WTC11 (cell line): ENCODE measurements at regions not wholly inside any gene's neighbourhood (a gene's known extent, or its start where the extent isn't known, plus 50 kb on each side); places are given as distances from the start of the nearest gene placed in this dataset.
"Not testable (repeated sequence)": the region's sequence is repeated elsewhere in the genome, so short reads cannot be mapped to it uniquely, and the experiment has no call there.

ENCODE experiments used
- ATAC-seq: fragments of 200-7000 bp; cut with Tn5 transposase; 2 replicates; pipeline ENCODE4 v1.10.0; 2021; ENCODE audit warnings: mild to moderate bottlenecking, moderate library complexity
- CTCF ChIA-PET: fragments of 300-600 bp; sonication (Branson Sonifier 250); formaldehyde crosslinking; loops from one replicate; lab custom pipeline; 2021; ENCODE audit warnings: antibody characterized with exemption; lab: Charles Lee
- POLR2A ChIA-PET: fragments of 350-600 bp; sonication (Branson Sonifier 250); formaldehyde crosslinking; loops from one replicate; lab custom pipeline; 2021; ENCODE audit warnings: antibody characterized with exemption; lab: Charles Lee
- DNase-seq: peaks from one replicate; pipeline ENCODE4 v3.0.0; 2021; ENCODE audit warnings: low spot score
- H3K27ac Mint-ChIP-seq: 2 replicates; pipeline ENCODE4 v1.8.0; 2021; ENCODE audit warnings: mixed read lengths
- H3K27me3 Mint-ChIP-seq: 2 replicates; pipeline ENCODE4 v1.8.0; 2021; ENCODE audit warnings: low read depth, mild to moderate bottlenecking, moderate library complexity, mixed read lengths
- H3K36me3 Mint-ChIP-seq: 2 replicates; pipeline ENCODE4 v1.8.0; 2021; ENCODE audit warnings: mixed read lengths
- H3K4me1 Mint-ChIP-seq: 2 replicates; pipeline ENCODE4 v1.8.0; 2022; ENCODE audit warnings: mixed read lengths
- H3K4me3 Mint-ChIP-seq: 2 replicates; pipeline ENCODE4 v1.8.0; 2021; ENCODE audit warnings: mild to moderate bottlenecking, moderate library complexity, mixed read lengths
- H3K9me3 Mint-ChIP-seq: 2 replicates; pipeline ENCODE4 v1.8.0; 2021; ENCODE audit warnings: mixed read lengths
- ATF1 ChIP-seq: sonication (generic); formaldehyde crosslinking; IDR thresholded peaks from 2 replicates; pipeline ENCODE4 v1.8.1; 2023; ENCODE audit warnings: mild to moderate bottlenecking, moderate library complexity, missing genetic modification reagents
- ATF3 ChIP-seq: sonication (generic); formaldehyde crosslinking; conservative IDR thresholded peaks from 2 replicates; pipeline ENCODE4 v1.8.1; 2022; ENCODE audit warnings: mild to moderate bottlenecking, missing genetic modification reagents
- CDX4 ChIP-seq: fragments of 250-450 bp; sonication (Bioruptor Pico); IDR thresholded peaks from 2 replicates; pipeline ENCODE4 v1.9.0; 2021; ENCODE audit warnings: moderate library complexity, mild to moderate bottlenecking, inconsistent platforms, borderline replicate concordance
- ERG ChIP-seq: fragments of 250-450 bp; sonication (Bioruptor Pico); IDR thresholded peaks from 2 replicates; pipeline ENCODE4 v1.8.0; 2021; ENCODE audit warnings: mild to moderate bottlenecking
- ESRRA ChIP-seq: sonication (generic); formaldehyde crosslinking; IDR thresholded peaks from 2 replicates; pipeline ENCODE4 v1.8.1; 2022; ENCODE audit warnings: mild to moderate bottlenecking, missing genetic modification reagents, borderline replicate concordance
- FOXP1 ChIP-seq: sonication (generic); formaldehyde crosslinking; IDR thresholded peaks from 2 replicates; pipeline ENCODE4 v1.8.0; 2022; ENCODE audit warnings: missing genetic modification reagents, mild to moderate bottlenecking, moderate library complexity, borderline replicate concordance
- JAZF1 ChIP-seq: fragments of 250-450 bp; sonication (Bioruptor Pico); IDR thresholded peaks from 2 replicates; pipeline ENCODE4 v1.9.0; 2021; ENCODE audit warnings: moderate library complexity, mild to moderate bottlenecking, inconsistent platforms
- MAX ChIP-seq: sonication (generic); formaldehyde crosslinking; IDR thresholded peaks from 2 replicates; pipeline ENCODE4 v1.8.0; 2022; ENCODE audit warnings: mild to moderate bottlenecking, missing genetic modification reagents
- MXD4 ChIP-seq: fragments of 250-450 bp; sonication (Bioruptor Pico); IDR thresholded peaks from 2 replicates; pipeline ENCODE4 v1.8.0; 2021; ENCODE audit warnings: mild to moderate bottlenecking, moderate library complexity, borderline replicate concordance
- NFE2L1 ChIP-seq: sonication (generic); formaldehyde crosslinking; IDR thresholded peaks from 2 replicates; pipeline ENCODE4 v1.8.1; 2023; ENCODE audit warnings: missing genetic modification reagents
- NFYB ChIP-seq: sonication (generic); formaldehyde crosslinking; conservative IDR thresholded peaks from 2 replicates; pipeline ENCODE4 v1.8.0; 2022; ENCODE audit warnings: low read depth, missing genetic modification reagents
- NR1H2 ChIP-seq: sonication (generic); formaldehyde crosslinking; IDR thresholded peaks from 2 replicates; pipeline ENCODE4 v1.9.0; 2021; ENCODE audit warnings: mild to moderate bottlenecking, moderate library complexity, missing genetic modification reagents
- NR2C2 ChIP-seq: sonication (generic); formaldehyde crosslinking; IDR thresholded peaks from 2 replicates; pipeline ENCODE4 v1.8.0; 2022; ENCODE audit warnings: mild to moderate bottlenecking, missing genetic modification reagents
- PREB ChIP-seq: sonication (generic); formaldehyde crosslinking; IDR thresholded peaks from 2 replicates; pipeline ENCODE4 v1.8.1; 2022; ENCODE audit warnings: mild to moderate bottlenecking, missing genetic modification reagents, moderate library complexity, borderline replicate concordance
- SOX15 ChIP-seq: fragments of 250-450 bp; sonication (Bioruptor Pico); IDR thresholded peaks from 2 replicates; pipeline ENCODE4 v1.9.0; 2021; ENCODE audit warnings: mild to moderate bottlenecking
- TCF7 ChIP-seq: sonication (generic); formaldehyde crosslinking; IDR thresholded peaks from 2 replicates; pipeline ENCODE4 v1.8.0; 2022; ENCODE audit warnings: mild to moderate bottlenecking, low read depth, missing genetic modification reagents, moderate library complexity
- TEAD4 ChIP-seq: sonication (generic); formaldehyde crosslinking; IDR thresholded peaks from 2 replicates; pipeline ENCODE4 v1.8.0; 2022; ENCODE audit warnings: mild to moderate bottlenecking, missing genetic modification reagents
- ZMAT4 ChIP-seq: fragments of 250-450 bp; sonication (Bioruptor Pico); IDR thresholded peaks from 2 replicates; pipeline ENCODE4 v1.9.0; 2021; ENCODE audit warnings: mild to moderate bottlenecking
- ZNF121 ChIP-seq: sonication (generic); formaldehyde crosslinking; IDR thresholded peaks from 2 replicates; pipeline ENCODE4 v1.8.0; 2023; ENCODE audit warnings: missing genetic modification reagents
- ZNF219 ChIP-seq: sonication (generic); formaldehyde crosslinking; IDR thresholded peaks from 2 replicates; pipeline ENCODE4 v1.8.0; 2023; ENCODE audit warnings: missing genetic modification reagents, mild to moderate bottlenecking, borderline replicate concordance
- ZNF416 ChIP-seq: fragments of 250-450 bp; sonication (Bioruptor Pico); IDR thresholded peaks from 2 replicates; pipeline ENCODE4 v1.9.0; 2021; ENCODE audit warnings: mild to moderate bottlenecking, inconsistent platforms
- ZNF512 ChIP-seq: sonication (generic); formaldehyde crosslinking; IDR thresholded peaks from 2 replicates; pipeline ENCODE4 v1.8.1; 2022; ENCODE audit warnings: missing genetic modification reagents, borderline replicate concordance
- ZNF671 ChIP-seq: fragments of 250-450 bp; sonication (Bioruptor Pico); IDR thresholded peaks from 2 replicates; pipeline ENCODE4 v1.8.0; 2021; ENCODE audit warnings: mild to moderate bottlenecking

GRCh38 chr13:76297331-76297730, 588.9 kb downstream of the KCTD12 start (continued):
- TF ChIP-seq ZNF512 (CRISPR knock-in tag): no peak
- TF ChIP-seq ZNF416 (CRISPR knock-in tag): no peak
- TF ChIP-seq ZMAT4 (CRISPR knock-in tag): no peak
- TF ChIP-seq MXD4 (CRISPR knock-in tag): no peak
- TF ChIP-seq ZNF671 (CRISPR knock-in tag): no peak
- no peak for TF ChIP-seq JAZF1 (CRISPR knock-in tag)
- no peak for TF ChIP-seq NFYB (CRISPR knock-in tag)

- Mint-ChIP-seq H3K9me3 (peaks cover 26% of the 10 kb centered on the region), H3K27me3 (no peaks in the 10 kb centered on the region), H3K27ac (no peak overlapping the region), H3K4me1 (no peaks in the 10 kb centered on the region), H3K36me3 (peaks cover 9% of the 10 kb centered on the region), H3K4me3 (no peak overlapping the region)
- ATAC-seq: no peak
- no peak for DNase-seq
- no peak for TF ChIP-seq PREB (CRISPR knock-in tag)
- no peak for TF ChIP-seq ERG
- TF ChIP-seq NR1H2 (CRISPR knock-in tag): no peak
- TF ChIP-seq TCF7 (CRISPR knock-in tag): no peak
- no peak for TF ChIP-seq MAX (CRISPR knock-in tag)
- no peak for TF ChIP-seq ATF1
- no peak for TF ChIP-seq CDX4 (CRISPR knock-in tag)
- TF ChIP-seq FOXP1 (CRISPR knock-in tag): no peak
- TF ChIP-seq NR2C2: no peak
- TF ChIP-seq NFE2L1 (CRISPR knock-in tag): no peak
- no peak for TF ChIP-seq ESRRA
- no peak for TF ChIP-seq SOX15
- no peak for TF ChIP-seq TEAD4 (CRISPR knock-in tag)
- no peak for TF ChIP-seq ZNF219 (CRISPR knock-in tag)
- no peak for TF ChIP-seq ATF3 (CRISPR knock-in tag)
- no peak for TF ChIP-seq NFYB (CRISPR knock-in tag)
- no peak for TF ChIP-seq ZNF121 (CRISPR knock-in tag)
- TF ChIP-seq, all 79 proteins: peak for 0
- CTCF ChIA-PET: no interaction called here
- POLR2A ChIA-PET: no interaction called here
Observed at GRCh38 chr13:76296751-76297150, 589.5 kb downstream of the KCTD12 start.

- H3K9me3 Mint-ChIP-seq: peaks cover 18% of the 10 kb centered on the region
- H3K4me1 Mint-ChIP-seq, CTCF ChIA-PET, H3K36me3 Mint-ChIP-seq, H3K4me3 Mint-ChIP-seq, ATAC-seq, H3K27me3 Mint-ChIP-seq, POLR2A ChIA-PET, DNase-seq, H3K27ac Mint-ChIP-seq: not testable (repeated sequence)
Observed at GRCh38 chr13:76295020-76295419, 591.2 kb downstream of the KCTD12 start.
